HUDEP-2 (cell line): ENCODE measurements at regions not wholly inside any gene's neighbourhood (a gene's known extent, or its start where the extent isn't known, plus 50 kb on each side); places are given as distances from the start of the nearest gene placed in this dataset.
"Not testable (repeated sequence)": the region's sequence is repeated elsewhere in the genome, so short reads cannot be mapped to it uniquely, and the experiment has no call there.

Experiments
- DNase-seq, 76 experiments: peaks; one replicate each; lab custom pipeline; 2025; ENCODE audit not compliant: unreplicated experiment in 76 of 76; lab: John Stamatoyannopoulos, UW

- DNase-seq = no peak
Measured at GRCh38 chr12:25682421-25682820, 129.3 kb upstream of the LMNTD1 start.

- DNase-seq = no peak
Measured at GRCh38 chr12:25684070-25684469, 131.0 kb upstream of the LMNTD1 start.

GRCh38 chr12:25686351-25686750 is 133.3 kb upstream of the LMNTD1 start:
- no peak for DNase-seq

- DNase-seq = no peak
Measured at GRCh38 chr12:25687226-25687625, 134.1 kb upstream of the LMNTD1 start.

- DNase-seq = not testable (repeated sequence)
Measured at GRCh38 chr12:25688851-25689250, 135.8 kb upstream of the LMNTD1 start.

GRCh38 chr12:25689996-25690501 is 137.0 kb upstream of the LMNTD1 start:
- no peak for DNase-seq

GRCh38 chr12:25690996-25691864 is 138.1 kb upstream of the LMNTD1 start:
- DNase-seq = no peak

GRCh38 chr12:25691865-25692114 is 138.7 kb upstream of the LMNTD1 start:
- no peak for DNase-seq

GRCh38 chr12:25692115-25693035 is 139.3 kb upstream of the LMNTD1 start:
- DNase-seq = no peak

- no peak for DNase-seq
Measured at GRCh38 chr12:25694072-25694471, 141.0 kb upstream of the LMNTD1 start.

- no peak for DNase-seq
Measured at GRCh38 chr12:25695574-25695973, 142.5 kb upstream of the LMNTD1 start.

- DNase-seq = no peak
Measured at GRCh38 chr12:25698772-25699171, 145.7 kb upstream of the LMNTD1 start.

- DNase-seq = no peak
Measured at GRCh38 chr12:25699454-25699853, 146.4 kb upstream of the LMNTD1 start.

GRCh38 chr12:25701290-25701689 is 148.2 kb upstream of the LMNTD1 start:
- DNase-seq = no peak

GRCh38 chr12:25702553-25702952 is 149.5 kb upstream of the LMNTD1 start:
- no peak for DNase-seq

GRCh38 chr12:25705261-25705660 is 152.2 kb upstream of the LMNTD1 start:
- no peak for DNase-seq

- not testable (repeated sequence) for DNase-seq
Measured at GRCh38 chr12:25706646-25707045, 153.6 kb upstream of the LMNTD1 start.

- no peak for DNase-seq
Measured at GRCh38 chr12:25707056-25707455, 154.0 kb upstream of the LMNTD1 start.

- DNase-seq = no peak
Measured at GRCh38 chr12:25708661-25709060, 155.6 kb upstream of the LMNTD1 start.

GRCh38 chr12:25710128-25710527 is 157.0 kb upstream of the LMNTD1 start:
- no peak for DNase-seq

- DNase-seq = not testable (repeated sequence)
Measured at GRCh38 chr12:25710938-25711605, 158.0 kb upstream of the LMNTD1 start.
